ENCODE measurements at regions not wholly inside any gene's neighbourhood (a gene's known extent, or its start where the extent isn't known, plus 50 kb on each side); places are given as distances from the start of the nearest gene placed in this dataset.

GRCh38 chr3:102577082-102577789 lies 142.4 kb downstream of the ZPLD1 start:
- H3K9me3 ChIP-seq (ENCODE audit: control insufficient read depth, low read depth, low read length) = no peaks in the 10 kb centered on the region
- H2BK12ac ChIP-seq (ENCODE audit: insufficient read length, low read depth, low read length) = no peak overlapping the region
- no peak overlapping the region for H2BK20ac ChIP-seq (ENCODE audit: low read depth, low read length, poor library complexity, severe bottlenecking)
- no peaks in the 10 kb centered on the region for H4K20me1 ChIP-seq (ENCODE audit: control insufficient read depth, insufficient read depth, insufficient read length)
- H3K27me3 ChIP-seq (ENCODE audit: insufficient read depth, low read length) = no peaks in the 10 kb centered on the region
- H3K79me1 ChIP-seq (ENCODE audit: insufficient read depth, low read depth, low read length, poor library complexity, severe bottlenecking) = no peaks in the 10 kb centered on the region
- no peak overlapping the region for H3K9ac ChIP-seq (ENCODE audit: extremely low read depth, insufficient read length, low read length)
- H3K4me1 ChIP-seq (ENCODE audit: insufficient read depth, low read length) = no peaks in the 10 kb centered on the region
- no peak overlapping the region for H4K91ac ChIP-seq (ENCODE audit: insufficient read length, low read depth, low read length)
- no peak overlapping the region for H2AK5ac ChIP-seq (ENCODE audit: insufficient read length, low read length)
- no peak for TF ChIP-seq CTCF (conservative IDR thresholded peaks at IDR 0.05)
- DNase-seq = no peak
- no peak overlapping the region for H3K56ac ChIP-seq (ENCODE audit: insufficient read length, low read depth, low read length)
- Mint-ChIP-seq H3K27me3 (ENCODE audit: low read depth) (no peaks in the 10 kb centered on the region), H3K4me1 (0 out of 4 replicates have a peak, but pooled peaks cover 0 to 2% of the 10 kb centered on the region in 2 experiments), H3K9me3 (no peaks in the 10 kb centered on the region), H3K27ac (no peak overlapping the region), H3K36me3 (ENCODE audit: insufficient read depth in 1 of 3, low read depth in 3 of 3) (no peaks in the 10 kb centered on the region; a peak in 1 of 7 replicates), H3K4me3 (no peak overlapping the region)
- H2AFZ ChIP-seq (ENCODE audit: low read length) = no peak overlapping the region
- no peak overlapping the region for H3K18ac ChIP-seq (ENCODE audit: insufficient read length, low read depth, low read length)
- no peaks in the 10 kb centered on the region for H3K23me2 ChIP-seq (ENCODE audit: insufficient read length, low read depth, low read length, poor library complexity, severe bottlenecking)
- no CpG with 5 or more reads among the region's 1 CpG for WGBS (ENCODE audit: extremely low coverage, insufficient read length, low lambda C conversion rate)
- H3K27ac ChIP-seq (ENCODE audit: insufficient read length, low read depth, low read length) = no peak overlapping the region
- H3K23ac ChIP-seq (ENCODE audit: insufficient read length, low read depth, low read length) = no peak overlapping the region
- H3K14ac ChIP-seq (ENCODE audit: insufficient read depth, low read length) = no peak overlapping the region
- H4K8ac ChIP-seq (replicated peaks; ENCODE audit: insufficient read length, low read depth, low read length) = no peak overlapping the region
- no peak overlapping the region for H2BK5ac ChIP-seq (ENCODE audit: insufficient read length, low read length)
- no peak overlapping the region for H3K4me2 ChIP-seq (ENCODE audit: insufficient read depth, insufficient read length, low read length)
- H3K79me2 ChIP-seq (ENCODE audit: insufficient read depth, low read length) = no peaks in the 10 kb centered on the region
- no peak overlapping the region for H4K5ac ChIP-seq (ENCODE audit: insufficient read length, low read depth, low read length)
- H3K4ac ChIP-seq (ENCODE audit: low read depth, low read length) = no peak overlapping the region
- no peak overlapping the region for H3T11ph ChIP-seq (ENCODE audit: low read length)
- H2BK15ac ChIP-seq (ENCODE audit: low read depth, low read length) = no peak overlapping the region
- H2BK120ac ChIP-seq (ENCODE audit: low read depth, low read length, poor library complexity, severe bottlenecking) = no peak overlapping the region
